RWPE2 (cell line): ENCODE measurements at regions not wholly inside any gene's neighbourhood (a gene's known extent, or its start where the extent isn't known, plus 50 kb on each side); places are given as distances from the start of the nearest gene placed in this dataset.

Source experiments
- ATAC-seq: fragments of 200-7000 bp; cut with Tn5 transposase; 3 replicates; pipeline ENCODE4 v1.9.1; 2021; ENCODE audit warnings: low read depth
- DNase-seq: peaks from one replicate; pipeline ENCODE4 v3.0.0-alpha.2; 2020; ENCODE audit warnings: low spot score
- H3K27ac ChIP-seq: fragments of 450-650 bp; 2 replicates; pipeline ENCODE4 v1.5.1; 2017; ENCODE audit warnings: mild to moderate bottlenecking; ENCODE audit not compliant: poor library complexity, severe bottlenecking
- H3K27me3 ChIP-seq: fragments of 250-450 bp; sonication (Bioruptor Pico); 2 replicates; pipeline ENCODE4 v1.5.1; 2021; ENCODE audit warnings: mild to moderate bottlenecking, moderate library complexity; ENCODE audit not compliant: insufficient read depth, poor library complexity, severe bottlenecking
- H3K36me3 ChIP-seq: fragments of 250-450 bp; sonication (Bioruptor Pico); 2 replicates; pipeline ENCODE4 v1.5.1; 2020; ENCODE audit warnings: low read depth, mild to moderate bottlenecking, moderate library complexity
- H3K4me1 ChIP-seq: fragments of 250-450 bp; sonication (Bioruptor Pico); 2 replicates; pipeline ENCODE4 v1.5.1; 2021; ENCODE audit warnings: mild to moderate bottlenecking, moderate library complexity; ENCODE audit not compliant: insufficient read depth, poor library complexity, severe bottlenecking
- H3K4me3 ChIP-seq: fragments of 250-450 bp; sonication (Bioruptor Pico); 2 replicates; pipeline ENCODE4 v1.5.1; 2021; ENCODE audit warnings: mild to moderate bottlenecking, moderate library complexity; ENCODE audit not compliant: severe bottlenecking
- H3K9me3 ChIP-seq: fragments of 250-450 bp; sonication (Bioruptor Pico); 2 replicates; pipeline ENCODE4 v1.5.1; 2021; ENCODE audit warnings: mild to moderate bottlenecking, moderate library complexity; ENCODE audit not compliant: severe bottlenecking
- CTCF ChIP-seq: fragments of 450-650 bp; IDR thresholded peaks from one replicate; pipeline ENCODE4 v1.5.1; 2017; ENCODE audit warnings: mild to moderate bottlenecking, moderate library complexity; ENCODE audit not compliant: poor library complexity, severe bottlenecking

- ATAC-seq = no peak
- Histone ChIP-seq H3K9me3 (no peaks in the 10 kb centered on the region), H3K27me3 (no peaks in the 10 kb centered on the region), H3K4me3 (no peak overlapping the region), H3K4me1 (peaks cover 12% of the 10 kb centered on the region), H3K36me3 (0 out of 2 replicates have a peak, but pooled peaks cover 3% of the 10 kb centered on the region), H3K27ac (no peak overlapping the region)
- no peak for DNase-seq
- TF ChIP-seq CTCF = no peak
Observed at GRCh38 chr6:3996349-3996748, 82.6 kb downstream of the FAM217A start.

GRCh38 chr6:3997177-3997770, 81.7 kb downstream of the FAM217A start:
- no peak for TF ChIP-seq CTCF
- ATAC-seq (no peak), DNase-seq (no peak)

GRCh38 chr6:3999800-4000661, 78.9 kb downstream of the FAM217A start:
- Histone ChIP-seq H3K4me3 (no peak overlapping the region), H3K9me3 (no peaks in the 10 kb centered on the region), H3K4me1 (peaks cover 8% of the 10 kb centered on the region), H3K27ac (no peak overlapping the region), H3K27me3 (no peaks in the 10 kb centered on the region), H3K36me3 (no peaks in the 10 kb centered on the region; the same call in 1 of the 2 replicates)
- peak; percentile 35; the same call in 2 of the 3 replicates for ATAC-seq
- no peak for TF ChIP-seq CTCF
- DNase-seq = no peak

More at GRCh38 chr6:3997177-3997770, 81.7 kb downstream of the FAM217A start:
- Histone ChIP-seq H3K9me3 (no peaks in the 10 kb centered on the region), H3K27me3 (no peaks in the 10 kb centered on the region), H3K27ac (no peak overlapping the region), H3K4me3 (no peak overlapping the region), H3K36me3 (0 out of 2 replicates have a peak, but pooled peaks cover 3% of the 10 kb centered on the region), H3K4me1 (peaks cover 8% of the 10 kb centered on the region)

GRCh38 chr6:4004249-4004648, 74.7 kb downstream of the FAM217A start:
- ATAC-seq = no peak
- H3K27me3 ChIP-seq = no peaks in the 10 kb centered on the region
- no peaks in the 10 kb centered on the region for H3K9me3 ChIP-seq
- H3K27ac ChIP-seq = no peak overlapping the region
- no peak overlapping the region for H3K4me3 ChIP-seq
- no peak for TF ChIP-seq CTCF
- peaks cover 3% of the 10 kb centered on the region for H3K4me1 ChIP-seq
- no peak for DNase-seq
- H3K36me3 ChIP-seq = no peaks in the 10 kb centered on the region; the same call in 1 of the 2 replicates
